GM12878 (cell line): ENCODE measurements at regions not wholly inside any gene's neighbourhood (a gene's known extent, or its start where the extent isn't known, plus 50 kb on each side); places are given as distances from the start of the nearest gene placed in this dataset.

ENCODE experiments used
- ATAC-seq: fragments of 200-7000 bp; cut with Tn5 transposase; 3 replicates; pipeline ENCODE4 v1.9.1; 2020; ENCODE audit warnings: mild to moderate bottlenecking, moderate library complexity
- BruUV-seq: library from RNA; stranded (reverse); fragments of 400-500 nt; replicated peaks from 2 replicates; lab custom pipeline; 2021; lab: Mats Ljungman, UMichigan
- CTCF ChIA-PET: fragments of 300-600 bp; sonication (Branson Sonifier 250); formaldehyde crosslinking; extraction: SDS; loops from one replicate; lab custom pipeline; 2021; ENCODE audit warnings: inconsistent platforms; lab: Yijun Ruan, JAX
- POLR2A ChIA-PET: fragments of 350-600 bp; formaldehyde crosslinking; extraction: SDS; loops from one replicate; lab custom pipeline; 2021; ENCODE audit warnings: inconsistent platforms; lab: Charles Lee
- RAD21 ChIA-PET: fragments of 300-600 bp; sonication (Branson Sonifier 250); formaldehyde crosslinking; loops from one replicate; lab custom pipeline; 2023; ENCODE audit warnings: antibody characterized with exemption; ENCODE audit not compliant: unreplicated experiment; lab: Charles Lee
- SMC1A ChIA-PET: fragments of 300-600 bp; sonication (Branson Sonifier 250); formaldehyde crosslinking; loops from one replicate; lab custom pipeline; 2023; ENCODE audit not compliant: unreplicated experiment, uncharacterized antibody; lab: Charles Lee
- DNase-seq: peaks from one replicate; pipeline ENCODE4 v3.0.0-alpha.2; 2011; ENCODE audit warnings: low read depth, low spot score
- FAIRE-seq: peaks from 3 replicates; lab custom pipeline; 2011; peaks lifted over from hg19 to GRCh38; lab: Jason Lieb, UNC
- H2AFZ ChIP-seq: 2 replicates; pipeline ENCODE4 v1.6.0; 2011; ENCODE audit warnings: low read depth, low read length, control low read depth; ENCODE audit not compliant: control insufficient read depth
- H3K27ac ChIP-seq: 2 replicates; pipeline ENCODE4 v1.5.1; 2011; ENCODE audit warnings: control low read depth; ENCODE audit not compliant: control insufficient read depth, insufficient read depth
- H3K27me3 ChIP-seq, 2 experiments: replicated peaks in 1 of 2; 2 replicates each; pipeline versions ENCODE4 v1.6.0 to v1.6.1; 2011; ENCODE audit warnings: low read length in 1 of 2; ENCODE audit not compliant: control insufficient read depth in 2 of 2, insufficient read depth in 2 of 2
- H3K36me3 ChIP-seq, 2 experiments: 2 replicates each; pipeline ENCODE4 v1.5.1; 2011; ENCODE audit warnings: low read length in 1 of 2; ENCODE audit not compliant: control insufficient read depth in 2 of 2, insufficient read depth in 2 of 2
- H3K4me1 ChIP-seq: 2 replicates; pipeline ENCODE4 v1.6.1; 2011; ENCODE audit warnings: mild to moderate bottlenecking, low read length, moderate library complexity, mixed read lengths; ENCODE audit not compliant: control insufficient read depth, insufficient read depth
- H3K4me2 ChIP-seq: 2 replicates; pipeline ENCODE4 v1.6.0; 2011; ENCODE audit warnings: control low read depth; ENCODE audit not compliant: control insufficient read depth, insufficient read depth
- H3K4me3 ChIP-seq: fragments of 200-600 bp; sonication (generic); 2 replicates; pipeline ENCODE4 v1.5.1; 2016
- H3K79me2 ChIP-seq: 2 replicates; pipeline ENCODE4 v1.6.0; 2011; ENCODE audit warnings: low read length; ENCODE audit not compliant: control insufficient read depth, insufficient read depth
- H3K9ac ChIP-seq: 2 replicates; pipeline ENCODE4 v1.8.0; 2011; ENCODE audit warnings: low read length, control low read depth, mixed read lengths; ENCODE audit not compliant: control insufficient read depth, insufficient read depth
- H3K9me3 ChIP-seq: replicated peaks from 3 replicates; pipeline ENCODE4 v1.5.1; 2011; ENCODE audit warnings: mild to moderate bottlenecking, low read length; ENCODE audit not compliant: control insufficient read depth, insufficient read depth
- H4K20me1 ChIP-seq: 2 replicates; pipeline ENCODE4 v1.6.0; 2011; ENCODE audit not compliant: control insufficient read depth, insufficient read depth
- BRCA1 ChIP-seq: IDR thresholded peaks from 2 replicates; pipeline ENCODE4 v1.6.1; 2011; ENCODE audit warnings: low read depth, low read length, improper control_type of control experiment
- IKZF2 ChIP-seq, 2 experiments: fragments of 450-650 bp; IDR thresholded peaks; 2 replicates each; pipeline ENCODE4 v1.6.1; 2017; ENCODE audit warnings: mild to moderate bottlenecking in 2 of 2, moderate library complexity in 2 of 2
- MLLT1 ChIP-seq: fragments of 450-650 bp; IDR thresholded peaks from 2 replicates; pipeline ENCODE4 v1.6.1; 2016; ENCODE audit warnings: mild to moderate bottlenecking
- NFXL1 ChIP-seq: fragments of 450-650 bp; IDR thresholded peaks from 2 replicates; pipeline ENCODE4 v1.6.1; 2017; ENCODE audit warnings: antibody characterized with exemption, mild to moderate bottlenecking, borderline replicate concordance
- NFYB ChIP-seq: IDR thresholded peaks from 2 replicates; pipeline ENCODE4 v1.6.1; 2011; ENCODE audit warnings: low read depth, mild to moderate bottlenecking, low read length, improper control_type of control experiment, moderate library complexity; ENCODE audit not compliant: insufficient read depth
- NRF1 ChIP-seq: conservative IDR thresholded peaks from 2 replicates; pipeline ENCODE4 v1.6.1; 2011; ENCODE audit warnings: mild to moderate bottlenecking, low read depth, low read length, improper control_type of control experiment
- SUZ12 ChIP-seq: fragments of 200-600 bp; sonication (generic); IDR thresholded peaks from one replicate; pipeline ENCODE4 v1.6.1; 2018; ENCODE audit warnings: antibody characterized with exemption, mild to moderate bottlenecking; ENCODE audit not compliant: unreplicated experiment
- ZBTB4 ChIP-seq: fragments of 450-650 bp; formaldehyde crosslinking; IDR thresholded peaks from 2 replicates; pipeline ENCODE4 v1.4.0; 2022; ENCODE audit warnings: mild to moderate bottlenecking, moderate library complexity
- ZNF217 ChIP-seq: fragments of 450-650 bp; IDR thresholded peaks from 2 replicates; pipeline ENCODE4 v1.6.1; 2017; ENCODE audit warnings: antibody characterized with exemption, mild to moderate bottlenecking
- WGBS: methylation state at CpG from one replicate; pipeline ENCODE4 v1.1.6; 2016; ENCODE audit warnings: low lambda C conversion rate; ENCODE audit not compliant: insufficient replicate concordance, insufficient coverage; ENCODE audit errors: missing lambda C conversion rate; 5-methylcytosine and 5-hydroxymethylcytosine counted together
- in situ Hi-C: fragments of 300-500 bp; cut with MboI; formaldehyde crosslinking; loops from 9 replicates; pipeline ENCODE4 v1.14.3; 2018; ENCODE audit warnings: mixed read lengths
- intact Hi-C: fragments of 100-400 bp; cut with micrococcal nuclease; formaldehyde crosslinking; loops from one replicate; pipeline ENCODE4 v1.14.2; 2022; ENCODE audit not compliant: unreplicated experiment
- TF ChIP-seq, protein P1 (sequence below): IDR thresholded peaks from 2 replicates; pipeline ENCODE4 v1.6.1; 2011; ENCODE audit warnings: borderline replicate concordance, low read depth, mild to moderate bottlenecking, moderate library complexity, low read length; ENCODE audit not compliant: insufficient read depth, poor library complexity, severe bottlenecking
- TF ChIP-seq, protein P2 (sequence below): fragments of 450-650 bp; formaldehyde crosslinking; IDR thresholded peaks from 2 replicates; pipeline ENCODE4 v1.4.0; 2020; ENCODE audit warnings: mild to moderate bottlenecking, moderate library complexity

DNA sequence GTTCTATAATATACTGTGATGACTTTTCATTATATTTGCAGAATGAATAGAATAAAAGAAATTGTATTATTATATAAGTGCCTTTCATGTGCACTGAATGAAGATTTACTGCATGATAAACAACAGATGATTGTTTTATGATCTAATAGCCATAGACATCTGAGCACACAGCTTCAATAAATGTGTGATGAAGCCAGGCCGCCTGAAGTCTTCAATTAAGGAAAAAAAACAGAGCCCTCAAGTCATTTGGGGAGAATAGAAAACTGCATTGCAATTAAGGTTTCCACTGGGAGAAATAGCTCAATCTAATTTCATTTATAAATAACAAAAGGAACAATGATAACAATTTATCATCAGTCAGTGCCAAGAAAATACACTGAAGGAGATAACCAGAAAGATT is 955.2 kb downstream of the FSTL5 start (continued):
- TF ChIP-seq MLLT1 (no peak), ZBTB4 (CRISPR knock-in tag) (no peak), NRF1 (no peak), BRCA1 (no peak), ZNF217 (no peak)

DNA sequence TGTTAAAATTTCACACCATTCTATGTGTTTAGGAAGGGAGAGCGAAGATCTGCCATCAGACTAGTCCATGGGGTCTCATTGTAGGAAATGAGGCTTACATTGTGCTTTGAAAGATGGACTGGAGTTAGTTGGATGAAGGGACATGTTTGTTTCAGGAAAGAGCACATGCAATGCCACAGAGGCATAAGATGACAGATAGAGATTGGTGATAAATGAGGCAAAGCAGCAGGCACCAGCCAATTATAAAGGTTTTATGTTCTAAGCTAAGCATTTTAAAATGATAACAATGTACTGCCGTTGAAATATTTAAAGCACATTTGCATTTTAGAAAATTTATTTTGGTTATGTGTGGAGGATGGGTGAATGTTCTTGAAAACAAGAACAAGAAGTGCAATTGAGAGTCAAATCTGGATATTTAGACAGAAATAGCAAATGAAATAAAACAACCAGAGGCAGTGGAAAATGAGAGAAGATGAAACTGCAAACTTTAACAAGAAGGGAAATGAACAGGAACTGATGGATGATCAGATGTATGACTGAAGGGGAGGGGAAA is 957.2 kb downstream of the FSTL5 start:
- no peaks in the 10 kb centered on the region for H3K9me3 ChIP-seq
- TF ChIP-seq, protein P1, sequence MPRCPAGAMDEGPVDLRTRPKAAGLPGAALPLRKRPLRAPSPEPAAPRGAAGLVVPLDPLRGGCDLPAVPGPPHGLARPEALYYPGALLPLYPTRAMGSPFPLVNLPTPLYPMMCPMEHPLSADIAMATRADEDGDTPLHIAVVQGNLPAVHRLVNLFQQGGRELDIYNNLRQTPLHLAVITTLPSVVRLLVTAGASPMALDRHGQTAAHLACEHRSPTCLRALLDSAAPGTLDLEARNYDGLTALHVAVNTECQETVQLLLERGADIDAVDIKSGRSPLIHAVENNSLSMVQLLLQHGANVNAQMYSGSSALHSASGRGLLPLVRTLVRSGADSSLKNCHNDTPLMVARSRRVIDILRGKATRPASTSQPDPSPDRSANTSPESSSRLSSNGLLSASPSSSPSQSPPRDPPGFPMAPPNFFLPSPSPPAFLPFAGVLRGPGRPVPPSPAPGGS: no peak
- TF ChIP-seq NFXL1 (no peak), NFYB (no peak), SUZ12 (no peak), IKZF2 (IDR thresholded peaks at IDR 0.05) (no peak)
- TF ChIP-seq, protein P2, sequence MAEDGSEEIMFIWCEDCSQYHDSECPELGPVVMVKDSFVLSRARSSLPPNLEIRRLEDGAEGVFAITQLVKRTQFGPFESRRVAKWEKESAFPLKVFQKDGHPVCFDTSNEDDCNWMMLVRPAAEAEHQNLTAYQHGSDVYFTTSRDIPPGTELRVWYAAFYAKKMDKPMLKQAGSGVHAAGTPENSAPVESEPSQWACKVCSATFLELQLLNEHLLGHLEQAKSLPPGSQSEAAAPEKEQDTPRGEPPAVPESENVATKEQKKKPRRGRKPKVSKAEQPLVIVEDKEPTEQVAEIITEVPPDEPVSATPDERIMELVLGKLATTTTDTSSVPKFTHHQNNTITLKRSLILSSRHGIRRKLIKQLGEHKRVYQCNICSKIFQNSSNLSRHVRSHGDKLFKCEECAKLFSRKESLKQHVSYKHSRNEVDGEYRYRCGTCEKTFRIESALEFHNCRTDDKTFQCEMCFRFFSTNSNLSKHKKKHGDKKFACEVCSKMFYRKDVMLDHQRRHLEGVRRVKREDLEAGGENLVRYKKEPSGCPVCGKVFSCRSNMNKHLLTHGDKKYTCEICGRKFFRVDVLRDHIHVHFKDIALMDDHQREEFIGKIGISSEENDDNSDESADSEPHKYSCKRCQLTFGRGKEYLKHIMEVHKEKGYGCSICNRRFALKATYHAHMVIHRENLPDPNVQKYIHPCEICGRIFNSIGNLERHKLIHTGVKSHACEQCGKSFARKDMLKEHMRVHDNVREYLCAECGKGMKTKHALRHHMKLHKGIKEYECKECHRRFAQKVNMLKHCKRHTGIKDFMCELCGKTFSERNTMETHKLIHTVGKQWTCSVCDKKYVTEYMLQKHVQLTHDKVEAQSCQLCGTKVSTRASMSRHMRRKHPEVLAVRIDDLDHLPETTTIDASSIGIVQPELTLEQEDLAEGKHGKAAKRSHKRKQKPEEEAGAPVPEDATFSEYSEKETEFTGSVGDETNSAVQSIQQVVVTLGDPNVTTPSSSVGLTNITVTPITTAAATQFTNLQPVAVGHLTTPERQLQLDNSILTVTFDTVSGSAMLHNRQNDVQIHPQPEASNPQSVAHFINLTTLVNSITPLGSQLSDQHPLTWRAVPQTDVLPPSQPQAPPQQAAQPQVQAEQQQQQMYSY (CRISPR knock-in tag): no peak

More for the DNA sequence above, 957.2 kb downstream of the FSTL5 start:
- CTCF ChIA-PET: no interaction called here
- no peaks in the 10 kb centered on the region for H3K27me3 ChIP-seq
- FAIRE-seq (no peak), DNase-seq (no peak), ATAC-seq (no peak)
- no peaks in the 10 kb centered on the region for H3K79me2 ChIP-seq
- no peak overlapping the region for H3K9ac ChIP-seq
- no TSS peak for BruUV-seq
- in situ Hi-C loops (no loop called here), intact Hi-C loops (no loop called here)
- no peaks in the 10 kb centered on the region for H3K36me3 ChIP-seq
- WGBS: 26% methylated on average over 2 of the region's 2 CpGs
- SMC1A ChIA-PET: no interaction called here
- no peak overlapping the region for H3K4me3 ChIP-seq
- no peak overlapping the region for H3K4me2 ChIP-seq
- no peaks in the 10 kb centered on the region for H3K4me1 ChIP-seq
- POLR2A ChIA-PET: interaction anchor here (0.6 kb wide), 1 partner anchor 1036 kb away, joined by 6 read pairs; no protein-coding TSS in a partner anchor
- RAD21 ChIA-PET: no interaction called here
- no peak overlapping the region for H3K27ac ChIP-seq
- H2AFZ ChIP-seq: no peak overlapping the region
- H4K20me1 ChIP-seq: no peaks in the 10 kb centered on the region
